HEK293T (cell line): ENCODE measurements at regions not wholly inside any gene's neighbourhood (a gene's known extent, or its start where the extent isn't known, plus 50 kb on each side); places are given as distances from the start of the nearest gene placed in this dataset.

Experiments used
- CTCF ChIA-PET: fragments of 350-600 bp; formaldehyde crosslinking; extraction: SDS; loops from one replicate; lab custom pipeline; 2021; ENCODE audit warnings: antibody characterized with exemption, inconsistent platforms; lab: Yijun Ruan, JAX
- POLR2A ChIA-PET: fragments of 350-600 bp; formaldehyde crosslinking; extraction: SDS; loops from one replicate; lab custom pipeline; 2020; ENCODE audit warnings: antibody characterized with exemption, inconsistent platforms; lab: Yijun Ruan, JAX
- DNase-seq: peaks from one replicate; pipeline ENCODE4 v3.0.0; 2012; ENCODE audit warnings: mixed read lengths; ENCODE audit errors: extremely low spot score
- ARNT ChIP-seq: fragments of 450-650 bp; IDR thresholded peaks from 2 replicates; pipeline ENCODE4 v1.6.1; 2017; ENCODE audit warnings: mild to moderate bottlenecking
- BHLHE40 ChIP-seq: fragments of 450-650 bp; IDR thresholded peaks from 2 replicates; pipeline ENCODE4 v1.6.1; 2016; ENCODE audit warnings: mild to moderate bottlenecking, moderate library complexity, borderline replicate concordance
- CTBP1 ChIP-seq: fragments of 450-650 bp; IDR thresholded peaks from 2 replicates; pipeline ENCODE4 v1.6.1; 2016; ENCODE audit warnings: borderline replicate concordance
- ELF4 ChIP-seq: fragments of 450-650 bp; IDR thresholded peaks from 2 replicates; pipeline ENCODE4 v1.6.1; 2017; ENCODE audit warnings: antibody characterized with exemption
- FOXA1 ChIP-seq: fragments of 450-650 bp; IDR thresholded peaks from 2 replicates; pipeline ENCODE4 v1.6.1; 2016; ENCODE audit warnings: mild to moderate bottlenecking
- FOXK2 ChIP-seq: fragments of 450-650 bp; IDR thresholded peaks from 2 replicates; pipeline ENCODE4 v1.6.1; 2016; ENCODE audit warnings: mild to moderate bottlenecking
- FOXM1 ChIP-seq: fragments of 450-650 bp; IDR thresholded peaks from 2 replicates; pipeline ENCODE4 v1.6.1; 2017; ENCODE audit warnings: mild to moderate bottlenecking, borderline replicate concordance
- HDGF ChIP-seq: fragments of 450-650 bp; IDR thresholded peaks from 2 replicates; pipeline ENCODE4 v1.6.1; 2017; ENCODE audit warnings: antibody characterized with exemption, borderline replicate concordance
- L3MBTL2 ChIP-seq: fragments of 450-650 bp; conservative IDR thresholded peaks from 2 replicates; pipeline ENCODE4 v1.6.1; 2016; ENCODE audit warnings: mild to moderate bottlenecking
- LEF1 ChIP-seq: fragments of 450-650 bp; IDR thresholded peaks from 2 replicates; pipeline ENCODE4 v1.6.1; 2017; ENCODE audit warnings: mild to moderate bottlenecking, borderline replicate concordance
- NFRKB ChIP-seq: fragments of 450-650 bp; IDR thresholded peaks from 2 replicates; pipeline ENCODE4 v1.6.1; 2016; ENCODE audit warnings: mild to moderate bottlenecking, moderate library complexity
- SP1 ChIP-seq: fragments of 450-650 bp; IDR thresholded peaks from 2 replicates; pipeline ENCODE4 v1.6.1; 2017
- SUZ12 ChIP-seq: fragments of 450-650 bp; IDR thresholded peaks from 2 replicates; pipeline ENCODE4 v1.6.1; 2016; ENCODE audit warnings: mild to moderate bottlenecking
- TARDBP ChIP-seq: fragments of 450-650 bp; IDR thresholded peaks from 2 replicates; pipeline ENCODE4 v1.6.1; 2016
- ZNF384 ChIP-seq: fragments of 450-650 bp; IDR thresholded peaks from 2 replicates; pipeline ENCODE4 v1.6.1; 2016
- TF ChIP-seq, protein P1 (sequence below): fragments of 450-650 bp; IDR thresholded peaks from 2 replicates; pipeline ENCODE4 v1.6.1; 2016

- CTCF ChIA-PET: no interaction called here
- DNase-seq: no peak
- POLR2A ChIA-PET: no interaction called here
- TF ChIP-seq FOXM1: no peak
- no peak for TF ChIP-seq HDGF
- TF ChIP-seq, protein P1, sequence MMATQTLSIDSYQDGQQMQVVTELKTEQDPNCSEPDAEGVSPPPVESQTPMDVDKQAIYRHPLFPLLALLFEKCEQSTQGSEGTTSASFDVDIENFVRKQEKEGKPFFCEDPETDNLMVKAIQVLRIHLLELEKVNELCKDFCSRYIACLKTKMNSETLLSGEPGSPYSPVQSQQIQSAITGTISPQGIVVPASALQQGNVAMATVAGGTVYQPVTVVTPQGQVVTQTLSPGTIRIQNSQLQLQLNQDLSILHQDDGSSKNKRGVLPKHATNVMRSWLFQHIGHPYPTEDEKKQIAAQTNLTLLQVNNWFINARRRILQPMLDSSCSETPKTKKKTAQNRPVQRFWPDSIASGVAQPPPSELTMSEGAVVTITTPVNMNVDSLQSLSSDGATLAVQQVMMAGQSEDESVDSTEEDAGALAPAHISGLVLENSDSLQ: no peak
- TF ChIP-seq FOXK2: no peak
- TF ChIP-seq CTBP1: no peak
- TF ChIP-seq ELF4: no peak
- TF ChIP-seq FOXA1: no peak
- TF ChIP-seq TARDBP: no peak
Observed at GRCh38 chr5:16392718-16393117, 72.9 kb downstream of the ZNF622 start.

DNA sequence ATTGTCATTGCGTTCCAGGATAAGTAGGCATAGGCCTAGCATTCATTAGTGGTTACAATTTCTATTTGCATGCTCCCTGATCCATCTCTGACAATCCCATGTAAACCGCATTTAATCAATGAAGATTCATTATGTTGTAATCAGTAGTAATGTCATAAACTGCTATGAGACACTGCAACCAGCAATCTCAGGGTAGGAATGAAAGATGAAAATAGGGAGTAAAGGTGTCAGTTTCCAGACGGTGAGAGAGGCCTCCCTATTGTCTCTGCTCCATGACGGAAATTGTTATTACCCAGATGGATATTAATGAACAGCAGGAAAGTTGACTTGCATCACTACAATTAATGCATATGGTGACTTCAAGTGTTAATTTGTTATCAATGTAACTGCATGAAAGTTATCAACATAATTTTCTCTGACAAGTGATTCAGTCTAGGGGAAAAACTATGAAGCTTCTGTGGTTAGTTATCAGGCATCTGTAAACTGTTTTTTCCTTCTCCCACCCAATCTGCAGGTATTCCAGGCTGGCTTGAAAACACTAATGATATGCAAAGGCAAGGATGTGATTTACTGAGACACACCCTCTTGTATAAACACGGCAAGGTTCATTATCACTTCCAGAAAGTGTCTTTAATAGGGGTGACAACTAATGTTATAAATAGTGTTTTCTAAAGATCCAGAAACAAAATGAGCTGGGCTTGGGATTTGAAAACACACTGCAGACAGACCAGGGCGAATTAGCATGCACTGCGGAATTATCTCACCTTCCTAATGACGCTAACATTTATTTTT, 73.5 kb downstream of the ZNF622 start:
- DNase-seq: no peak
- ChIA-PET CTCF (no interaction called here), POLR2A (no interaction called here)
- TF ChIP-seq LEF1 (no peak), BHLHE40 (no peak), CTBP1 (no peak), FOXM1 (no peak), ELF4 (no peak), NFRKB (no peak), ARNT (no peak), ZNF384 (no peak), SUZ12 (no peak), TARDBP (no peak), L3MBTL2 (no peak), FOXK2 (no peak), SP1 (no peak), HDGF (no peak), FOXA1 (no peak)
- TF ChIP-seq, protein P1: no peak

DNA sequence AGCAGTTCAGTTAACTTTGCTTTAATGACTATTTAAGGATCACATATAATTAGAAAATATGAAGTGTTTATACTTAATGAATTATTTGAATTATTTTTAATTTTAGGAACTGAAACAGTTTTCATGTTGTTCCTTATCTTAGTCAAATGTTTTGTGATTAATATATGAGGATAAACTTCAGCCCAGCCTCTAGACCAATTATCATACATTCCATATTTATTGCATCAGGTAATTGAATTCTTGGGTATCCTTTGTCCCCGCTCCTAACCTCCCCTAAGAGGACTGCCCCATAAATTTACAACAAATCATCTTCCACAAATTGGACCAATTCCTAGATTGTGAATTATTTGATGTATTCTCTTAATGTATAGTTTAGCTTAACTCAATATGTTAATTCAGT, 74.8 kb downstream of the ZNF622 start:
- no peak for DNase-seq
- ChIA-PET POLR2A (no interaction called here), CTCF (no interaction called here)
- TF ChIP-seq ELF4 (no peak), BHLHE40 (no peak), FOXM1 (no peak), FOXK2 (no peak), ZNF384 (no peak), L3MBTL2 (no peak), LEF1 (no peak), TARDBP (no peak), FOXA1 (no peak), HDGF (no peak), CTBP1 (no peak), NFRKB (no peak)
- TF ChIP-seq, protein P1: no peak

GRCh38 chr5:16385516-16386090, 80.0 kb downstream of the ZNF622 start:
- ChIA-PET CTCF (no interaction called here), POLR2A (no interaction called here)
- TF ChIP-seq ELF4 (no peak), HDGF (no peak), LEF1 (no peak), ARNT (no peak), NFRKB (no peak), SUZ12 (no peak), CTBP1 (no peak), FOXK2 (no peak), L3MBTL2 (no peak), FOXM1 (no peak)
- no peak for DNase-seq

GRCh38 chr5:16384804-16385203, 80.8 kb downstream of the ZNF622 start:
- TF ChIP-seq NFRKB: no peak
- no peak for TF ChIP-seq ELF4
- TF ChIP-seq HDGF: no peak
- TF ChIP-seq ZNF384: no peak
- no peak for TF ChIP-seq BHLHE40
- no peak for TF ChIP-seq L3MBTL2
- TF ChIP-seq ARNT: no peak
- TF ChIP-seq FOXK2: no peak
- TF ChIP-seq CTBP1: no peak
- no peak for TF ChIP-seq SP1
- no peak for TF ChIP-seq LEF1
- ChIA-PET CTCF (no interaction called here), POLR2A (no interaction called here)
- DNase-seq: no peak

GRCh38 chr5:16384222-16384621, 81.4 kb downstream of the ZNF622 start:
- no peak for DNase-seq
- CTCF ChIA-PET: no interaction called here
- POLR2A ChIA-PET: no interaction called here
- no peak for TF ChIP-seq LEF1
- no peak for TF ChIP-seq HDGF
- TF ChIP-seq, protein P1: no peak
- no peak for TF ChIP-seq L3MBTL2
- no peak for TF ChIP-seq SUZ12
- TF ChIP-seq NFRKB: no peak
- TF ChIP-seq TARDBP: no peak
- no peak for TF ChIP-seq FOXK2
- no peak for TF ChIP-seq CTBP1
- no peak for TF ChIP-seq SP1
- TF ChIP-seq ELF4: no peak
- TF ChIP-seq ARNT: no peak
- no peak for TF ChIP-seq FOXM1
